ENCODE measurements at regions not wholly inside any gene's neighbourhood (a gene's known extent, or its start where the extent isn't known, plus 50 kb on each side); places are given as distances from the start of the nearest gene placed in this dataset.
"Not testable (repeated sequence)": the region's sequence is repeated elsewhere in the genome, so short reads cannot be mapped to it uniquely, and the experiment has no call there.

- DNase-seq, result no peak
Observed at GRCh38 chr3:159047361-159047760, 245.5 kb downstream of the MFSD1 start.

- DNase-seq, result not testable (repeated sequence)
Observed at GRCh38 chr3:159052494-159052893, 250.6 kb downstream of the MFSD1 start.

GRCh38 chr3:159057621-159058020 is 255.8 kb downstream of the MFSD1 start:
- DNase-seq, result no peak

- DNase-seq, result no peak
Observed at GRCh38 chr3:159058859-159059258, 257.0 kb downstream of the MFSD1 start.

GRCh38 chr3:159059395-159059794 is 257.5 kb downstream of the MFSD1 start:
- DNase-seq, result no peak

- no peak for DNase-seq
Observed at GRCh38 chr3:159062734-159063410, 261.0 kb downstream of the MFSD1 start.

GRCh38 chr3:159069091-159069490 is 267.2 kb downstream of the MFSD1 start, which contains the start of gene IQCJ:
IQCJ (plus strand) TSS chr3:159069319.
- DNase-seq, result no peak

GRCh38 chr3:159069866-159070425 is 268.1 kb downstream of the MFSD1 start:
- DNase-seq, result no peak

- DNase-seq, result no peak
Observed at GRCh38 chr3:159074756-159075701, 273.2 kb downstream of the MFSD1 start.

- no peak for DNase-seq
Observed at GRCh38 chr3:159077860-159078259, 276.0 kb downstream of the MFSD1 start.

GRCh38 chr3:159080256-159080655 is 278.4 kb downstream of the MFSD1 start:
- no peak for DNase-seq

GRCh38 chr3:159080821-159081220 is 279.0 kb downstream of the MFSD1 start:
- no peak for DNase-seq

GRCh38 chr3:159082519-159082918 is 280.7 kb downstream of the MFSD1 start:
- no peak for DNase-seq

GRCh38 chr3:159091936-159092335 is 290.1 kb downstream of the MFSD1 start:
- no peak for DNase-seq

GRCh38 chr3:159102001-159102400 is 300.1 kb downstream of the MFSD1 start:
- no peak for DNase-seq

GRCh38 chr3:159112724-159113123 is 310.9 kb downstream of the MFSD1 start:
- DNase-seq, result no peak

- no peak for DNase-seq
Observed at GRCh38 chr3:159113221-159113875, 311.5 kb downstream of the MFSD1 start.

- DNase-seq, result no peak
Observed at GRCh38 chr3:159114582-159114981, 312.7 kb downstream of the MFSD1 start.

- DNase-seq, result no peak
Observed at GRCh38 chr3:159123877-159124276, 322.0 kb downstream of the MFSD1 start.

GRCh38 chr3:159126261-159127020 is 324.6 kb downstream of the MFSD1 start:
- DNase-seq, result no peak

GRCh38 chr3:159127021-159127392 is 325.2 kb downstream of the MFSD1 start:
- no peak for DNase-seq

GRCh38 chr3:159128628-159129027 is 326.8 kb downstream of the MFSD1 start:
- no peak for DNase-seq
